WTC11 (cell line): ENCODE measurements at regions not wholly inside any gene's neighbourhood (a gene's known extent, or its start where the extent isn't known, plus 50 kb on each side); places are given as distances from the start of the nearest gene placed in this dataset.

Experiments used
- TEAD4 ChIP-seq: sonication (generic); formaldehyde crosslinking; IDR thresholded peaks from 2 replicates; pipeline ENCODE4 v1.8.0; 2022; ENCODE audit warnings: mild to moderate bottlenecking, missing genetic modification reagents
- TF ChIP-seq, protein P1 (sequence below): fragments of 200-600 bp; IDR thresholded peaks from 2 replicates; pipeline ENCODE4 v1.8.0; 2022; ENCODE audit warnings: antibody characterized with exemption

DNA sequence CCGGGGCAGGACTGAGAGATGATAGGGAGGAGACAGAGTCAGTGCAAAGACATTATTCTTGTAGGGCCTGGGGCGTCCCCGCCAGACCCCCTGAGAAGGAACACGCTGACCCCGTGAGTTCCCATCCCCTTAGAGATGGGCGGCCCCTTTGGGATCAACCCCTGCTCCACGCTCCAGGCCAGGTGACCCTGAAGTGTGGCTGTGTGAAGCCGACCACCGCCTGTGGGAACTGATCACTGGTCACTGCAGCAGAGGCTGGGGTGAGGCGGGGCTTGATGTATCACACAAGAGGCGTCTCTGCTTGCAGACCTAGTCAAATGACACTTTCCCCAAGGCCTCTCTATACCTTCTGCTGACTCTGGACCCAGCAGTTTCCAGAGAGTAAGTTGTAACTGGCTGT lies 157.4 kb upstream of the TWIST2 start:
- TF ChIP-seq, protein P1, sequence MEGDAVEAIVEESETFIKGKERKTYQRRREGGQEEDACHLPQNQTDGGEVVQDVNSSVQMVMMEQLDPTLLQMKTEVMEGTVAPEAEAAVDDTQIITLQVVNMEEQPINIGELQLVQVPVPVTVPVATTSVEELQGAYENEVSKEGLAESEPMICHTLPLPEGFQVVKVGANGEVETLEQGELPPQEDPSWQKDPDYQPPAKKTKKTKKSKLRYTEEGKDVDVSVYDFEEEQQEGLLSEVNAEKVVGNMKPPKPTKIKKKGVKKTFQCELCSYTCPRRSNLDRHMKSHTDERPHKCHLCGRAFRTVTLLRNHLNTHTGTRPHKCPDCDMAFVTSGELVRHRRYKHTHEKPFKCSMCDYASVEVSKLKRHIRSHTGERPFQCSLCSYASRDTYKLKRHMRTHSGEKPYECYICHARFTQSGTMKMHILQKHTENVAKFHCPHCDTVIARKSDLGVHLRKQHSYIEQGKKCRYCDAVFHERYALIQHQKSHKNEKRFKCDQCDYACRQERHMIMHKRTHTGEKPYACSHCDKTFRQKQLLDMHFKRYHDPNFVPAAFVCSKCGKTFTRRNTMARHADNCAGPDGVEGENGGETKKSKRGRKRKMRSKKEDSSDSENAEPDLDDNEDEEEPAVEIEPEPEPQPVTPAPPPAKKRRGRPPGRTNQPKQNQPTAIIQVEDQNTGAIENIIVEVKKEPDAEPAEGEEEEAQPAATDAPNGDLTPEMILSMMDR = no peak
- TF ChIP-seq TEAD4 = no peak
